BE2C (cell line): ENCODE measurements at regions not wholly inside any gene's neighbourhood (a gene's known extent, or its start where the extent isn't known, plus 50 kb on each side); places are given as distances from the start of the nearest gene placed in this dataset.

Source experiments
- DNase-seq: peaks from one replicate; pipeline ENCODE4 v3.0.0-alpha.2; 2020
- H3K27me3 ChIP-seq: fragments of 250-450 bp; sonication (Bioruptor Pico); 2 replicates; pipeline ENCODE4 v1.5.1; 2020; ENCODE audit warnings: mild to moderate bottlenecking
- H3K36me3 ChIP-seq: fragments of 250-450 bp; sonication (Bioruptor Pico); 2 replicates; pipeline ENCODE4 v1.5.1; 2020; ENCODE audit warnings: mild to moderate bottlenecking
- H3K4me1 ChIP-seq: fragments of 250-450 bp; sonication (Bioruptor Pico); 2 replicates; pipeline ENCODE4 v1.5.1; 2020
- H3K4me3 ChIP-seq: 2 replicates; pipeline ENCODE4 v1.5.1; 2011; ENCODE audit warnings: low read depth, low read length
- H3K9me3 ChIP-seq: fragments of 250-450 bp; sonication (Bioruptor Pico); 2 replicates; pipeline ENCODE4 v1.5.1; 2020
- CTCF ChIP-seq: IDR thresholded peaks from 2 replicates; pipeline ENCODE4 v1.5.1; 2012; ENCODE audit warnings: mild to moderate bottlenecking, low read depth, low read length

GRCh38 chr7:112630565-112630964 is 149.8 kb downstream of the LSMEM1 start:
- H3K36me3 ChIP-seq = no peaks in the 10 kb centered on the region
- no peak for TF ChIP-seq CTCF
- H3K27me3 ChIP-seq = no peaks in the 10 kb centered on the region
- H3K9me3 ChIP-seq = no peaks in the 10 kb centered on the region
- H3K4me3 ChIP-seq = no peak overlapping the region
- no peaks in the 10 kb centered on the region; the same call in 1 of the 2 replicates for H3K4me1 ChIP-seq
- no peak for DNase-seq

- Histone ChIP-seq H3K4me1 (peaks cover 11% of the 10 kb centered on the region), H3K9me3 (no peaks in the 10 kb centered on the region), H3K36me3 (no peaks in the 10 kb centered on the region), H3K27me3 (no peaks in the 10 kb centered on the region), H3K4me3 (no peak overlapping the region)
- no peak for DNase-seq
- TF ChIP-seq CTCF = no peak
Observed at GRCh38 chr7:112634107-112634506, 153.3 kb downstream of the LSMEM1 start.

- no peaks in the 10 kb centered on the region for H3K27me3 ChIP-seq
- no peak overlapping the region for H3K4me3 ChIP-seq
- H3K9me3 ChIP-seq = no peaks in the 10 kb centered on the region
- DNase-seq = no peak
- no peak for TF ChIP-seq CTCF
- H3K36me3 ChIP-seq = no peaks in the 10 kb centered on the region
- H3K4me1 ChIP-seq = peaks cover 16% of the 10 kb centered on the region
Observed at GRCh38 chr7:112635742-112636141, 154.5 kb downstream of the TMEM168 start.

GRCh38 chr7:112638675-112639400 is 151.4 kb downstream of the TMEM168 start:
- no peak for DNase-seq
- TF ChIP-seq CTCF = no peak
- no peak overlapping the region for H3K4me3 ChIP-seq
- H3K27me3 ChIP-seq = no peaks in the 10 kb centered on the region
- no peaks in the 10 kb centered on the region for H3K36me3 ChIP-seq
- peaks cover 16% of the 10 kb centered on the region for H3K4me1 ChIP-seq
- no peaks in the 10 kb centered on the region for H3K9me3 ChIP-seq

GRCh38 chr7:112640685-112641084 is 149.5 kb downstream of the TMEM168 start:
- Histone ChIP-seq H3K4me3 (no peak overlapping the region), H3K9me3 (no peaks in the 10 kb centered on the region), H3K27me3 (no peaks in the 10 kb centered on the region), H3K36me3 (no peaks in the 10 kb centered on the region), H3K4me1 (peaks cover 16% of the 10 kb centered on the region)
- DNase-seq = no peak
- no peak for TF ChIP-seq CTCF

GRCh38 chr7:112646783-112647182 is 143.4 kb downstream of the TMEM168 start:
- H3K4me3 ChIP-seq = no peak overlapping the region
- DNase-seq = peak; percentile 67

More at GRCh38 chr7:112646783-112647182, 143.4 kb downstream of the TMEM168 start:
- no peaks in the 10 kb centered on the region for H3K4me1 ChIP-seq
- H3K9me3 ChIP-seq = no peaks in the 10 kb centered on the region
- no peak for TF ChIP-seq CTCF
- no peaks in the 10 kb centered on the region for H3K27me3 ChIP-seq
- H3K36me3 ChIP-seq = no peaks in the 10 kb centered on the region
